ENCODE measurements at regions not wholly inside any gene's neighbourhood (a gene's known extent, or its start where the extent isn't known, plus 50 kb on each side); places are given as distances from the start of the nearest gene placed in this dataset.
"Not testable (repeated sequence)": the region's sequence is repeated elsewhere in the genome, so short reads cannot be mapped to it uniquely, and the experiment has no call there.

- not testable (repeated sequence) for DNase-seq (ENCODE audit: low read depth in 3 of 3, low spot score in 2 of 3)
These were observed 126.4 kb downstream of the RBM46 start for GRCh38 chr4:154907345-154908045.

GRCh38 chr4:154908168-154908567 lies 127.1 kb downstream of the RBM46 start:
- DNase-seq (ENCODE audit: low read depth in 3 of 3, low spot score in 2 of 3), result no peak

GRCh38 chr4:154911097-154911496 lies 130.0 kb downstream of the RBM46 start:
- no peak for DNase-seq (ENCODE audit: low read depth in 3 of 3, low spot score in 2 of 3)

GRCh38 chr4:154911608-154912098 lies 130.6 kb downstream of the RBM46 start:
- no peak for DNase-seq (ENCODE audit: low read depth in 3 of 3, low spot score in 2 of 3)

- no peak for DNase-seq (ENCODE audit: low read depth in 3 of 3, low spot score in 2 of 3)
These were observed 135.0 kb downstream of the RBM46 start for GRCh38 chr4:154916068-154916467.

- DNase-seq (ENCODE audit: low read depth in 3 of 3, low spot score in 2 of 3), result no peak
These were observed 146.1 kb downstream of the RBM46 start for GRCh38 chr4:154927126-154927680.

GRCh38 chr4:154928640-154929257 lies 147.7 kb downstream of the RBM46 start:
- no peak for DNase-seq (ENCODE audit: low read depth in 3 of 3, low spot score in 2 of 3)

GRCh38 chr4:154936873-154937272 lies 155.8 kb downstream of the RBM46 start:
- DNase-seq (ENCODE audit: low read depth in 3 of 3, low spot score in 2 of 3), result no peak

GRCh38 chr4:154939851-154940250 lies 158.8 kb downstream of the RBM46 start:
- DNase-seq (ENCODE audit: low read depth in 3 of 3, low spot score in 2 of 3), result no peak

GRCh38 chr4:154942176-154942575 lies 161.1 kb downstream of the RBM46 start:
- no peak for DNase-seq (ENCODE audit: low read depth in 3 of 3, low spot score in 2 of 3)

GRCh38 chr4:154944996-154945395 lies 163.9 kb downstream of the RBM46 start:
- no peak for DNase-seq (ENCODE audit: low read depth in 3 of 3, low spot score in 2 of 3)

- no peak for DNase-seq (ENCODE audit: low read depth in 3 of 3, low spot score in 2 of 3)
These were observed 165.0 kb downstream of the RBM46 start for GRCh38 chr4:154946113-154946512.

GRCh38 chr4:154953691-154954090 lies 172.6 kb downstream of the RBM46 start:
- no peak for DNase-seq (ENCODE audit: low read depth in 3 of 3, low spot score in 2 of 3)

GRCh38 chr4:154954117-154954516 lies 173.0 kb downstream of the RBM46 start:
- no peak for DNase-seq (ENCODE audit: low read depth in 3 of 3, low spot score in 2 of 3)

- no peak for DNase-seq (ENCODE audit: low read depth in 3 of 3, low spot score in 2 of 3)
These were observed 177.0 kb downstream of the RBM46 start for GRCh38 chr4:154958121-154958520.

- no peak for DNase-seq (ENCODE audit: low read depth in 3 of 3, low spot score in 2 of 3)
These were observed 177.7 kb downstream of the RBM46 start for GRCh38 chr4:154958621-154959358.

GRCh38 chr4:154959756-154960155 lies 178.7 kb downstream of the RBM46 start:
- no peak for DNase-seq (ENCODE audit: low read depth in 3 of 3, low spot score in 2 of 3)

GRCh38 chr4:154960476-154960875 lies 179.4 kb downstream of the RBM46 start:
- DNase-seq (ENCODE audit: low read depth in 3 of 3, low spot score in 2 of 3), result no peak

GRCh38 chr4:154961263-154961662 lies 180.2 kb downstream of the RBM46 start:
- DNase-seq (ENCODE audit: low read depth in 3 of 3, low spot score in 2 of 3), result no peak

- DNase-seq (ENCODE audit: low read depth in 3 of 3, low spot score in 2 of 3), result no peak
These were observed 192.4 kb downstream of the RBM46 start for GRCh38 chr4:154973244-154974035.

GRCh38 chr4:154977228-154977627 lies 196.2 kb downstream of the RBM46 start:
- no peak for DNase-seq (ENCODE audit: low read depth in 3 of 3, low spot score in 2 of 3)
